Lower leg skin (tissue), 3 donors: ENCODE measurements at regions not wholly inside any gene's neighbourhood (a gene's known extent, or its start where the extent isn't known, plus 50 kb on each side); places are given as distances from the start of the nearest gene placed in this dataset.

Source experiments
- POLR2A ChIP-seq, 2 donors: fragments of 450-650 bp; IDR thresholded peaks; one replicate each; pipeline ENCODE4 v1.6.1; 2016 to 2017; ENCODE audit warnings: antibody characterized with exemption in 2 of 2, mild to moderate bottlenecking in 1 of 2, moderate library complexity in 1 of 2
- TF ChIP-seq, protein P1 (sequence below), 3 donors: fragments of 450-650 bp; IDR thresholded peaks; one replicate each; pipeline ENCODE4 v1.5.1; 2016; ENCODE audit warnings: antibody characterized with exemption in 3 of 3, mild to moderate bottlenecking in 3 of 3, moderate library complexity in 2 of 3

DNA sequence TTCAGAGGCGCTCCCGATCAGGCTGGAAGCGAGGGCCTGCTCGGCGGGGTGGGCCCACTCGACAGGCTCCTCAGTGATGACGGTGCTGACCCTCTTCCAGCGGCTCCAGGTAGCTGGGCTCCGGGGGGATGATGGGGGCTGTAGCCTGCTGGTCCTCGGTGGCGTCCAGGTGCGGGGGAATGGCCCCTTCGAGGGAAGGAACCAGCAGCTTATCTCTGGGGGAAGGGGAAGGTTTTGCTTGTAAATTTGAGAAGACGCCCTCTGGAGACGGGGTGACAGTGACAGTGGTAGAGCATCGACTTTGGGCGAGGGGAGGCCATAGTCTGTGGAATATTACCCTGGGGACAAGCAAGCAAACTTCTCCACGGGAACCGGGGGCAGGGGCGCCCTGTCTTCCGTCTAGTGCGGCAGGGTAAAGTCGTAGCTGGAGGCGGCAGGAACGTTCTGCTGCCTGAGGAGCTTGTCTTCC lies 891.9 kb upstream of the LRRTM1 start:
- TF ChIP-seq, protein P1, sequence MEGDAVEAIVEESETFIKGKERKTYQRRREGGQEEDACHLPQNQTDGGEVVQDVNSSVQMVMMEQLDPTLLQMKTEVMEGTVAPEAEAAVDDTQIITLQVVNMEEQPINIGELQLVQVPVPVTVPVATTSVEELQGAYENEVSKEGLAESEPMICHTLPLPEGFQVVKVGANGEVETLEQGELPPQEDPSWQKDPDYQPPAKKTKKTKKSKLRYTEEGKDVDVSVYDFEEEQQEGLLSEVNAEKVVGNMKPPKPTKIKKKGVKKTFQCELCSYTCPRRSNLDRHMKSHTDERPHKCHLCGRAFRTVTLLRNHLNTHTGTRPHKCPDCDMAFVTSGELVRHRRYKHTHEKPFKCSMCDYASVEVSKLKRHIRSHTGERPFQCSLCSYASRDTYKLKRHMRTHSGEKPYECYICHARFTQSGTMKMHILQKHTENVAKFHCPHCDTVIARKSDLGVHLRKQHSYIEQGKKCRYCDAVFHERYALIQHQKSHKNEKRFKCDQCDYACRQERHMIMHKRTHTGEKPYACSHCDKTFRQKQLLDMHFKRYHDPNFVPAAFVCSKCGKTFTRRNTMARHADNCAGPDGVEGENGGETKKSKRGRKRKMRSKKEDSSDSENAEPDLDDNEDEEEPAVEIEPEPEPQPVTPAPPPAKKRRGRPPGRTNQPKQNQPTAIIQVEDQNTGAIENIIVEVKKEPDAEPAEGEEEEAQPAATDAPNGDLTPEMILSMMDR (IDR thresholded peaks at IDR 0.05), result no peak
- TF ChIP-seq POLR2A (IDR thresholded peaks at IDR 0.05), result no peak
